ENCODE measurements at regions not wholly inside any gene's neighbourhood (a gene's known extent, or its start where the extent isn't known, plus 50 kb on each side); places are given as distances from the start of the nearest gene placed in this dataset.

- no peak for TF ChIP-seq EZH2 (IDR thresholded peaks at IDR 0.05; ENCODE audit: low read length, unreplicated experiment)
- TF ChIP-seq, protein P1, sequence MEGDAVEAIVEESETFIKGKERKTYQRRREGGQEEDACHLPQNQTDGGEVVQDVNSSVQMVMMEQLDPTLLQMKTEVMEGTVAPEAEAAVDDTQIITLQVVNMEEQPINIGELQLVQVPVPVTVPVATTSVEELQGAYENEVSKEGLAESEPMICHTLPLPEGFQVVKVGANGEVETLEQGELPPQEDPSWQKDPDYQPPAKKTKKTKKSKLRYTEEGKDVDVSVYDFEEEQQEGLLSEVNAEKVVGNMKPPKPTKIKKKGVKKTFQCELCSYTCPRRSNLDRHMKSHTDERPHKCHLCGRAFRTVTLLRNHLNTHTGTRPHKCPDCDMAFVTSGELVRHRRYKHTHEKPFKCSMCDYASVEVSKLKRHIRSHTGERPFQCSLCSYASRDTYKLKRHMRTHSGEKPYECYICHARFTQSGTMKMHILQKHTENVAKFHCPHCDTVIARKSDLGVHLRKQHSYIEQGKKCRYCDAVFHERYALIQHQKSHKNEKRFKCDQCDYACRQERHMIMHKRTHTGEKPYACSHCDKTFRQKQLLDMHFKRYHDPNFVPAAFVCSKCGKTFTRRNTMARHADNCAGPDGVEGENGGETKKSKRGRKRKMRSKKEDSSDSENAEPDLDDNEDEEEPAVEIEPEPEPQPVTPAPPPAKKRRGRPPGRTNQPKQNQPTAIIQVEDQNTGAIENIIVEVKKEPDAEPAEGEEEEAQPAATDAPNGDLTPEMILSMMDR (conservative IDR thresholded peaks at IDR 0.05; ENCODE audit: low read depth, low read length), result no peak
- TF ChIP-seq EZH2phosphoT487 (IDR thresholded peaks at IDR 0.05; ENCODE audit: borderline replicate concordance, low read length), result no peak
Measured at GRCh38 chr7:81173766-81174281, 255.0 kb upstream of the SEMA3C start.
